Fibroblast of villous mesenchyme (primary cell): ENCODE measurements at regions not wholly inside any gene's neighbourhood (a gene's known extent, or its start where the extent isn't known, plus 50 kb on each side); places are given as distances from the start of the nearest gene placed in this dataset.

Source experiments
- DNase-seq: peaks from one replicate; pipeline ENCODE4 v3.0.0-alpha.2; 2010; ENCODE audit warnings: low read depth
- H3K4me3 ChIP-seq: 2 replicates; pipeline ENCODE4 v1.5.1; 2011; ENCODE audit warnings: low read depth, mild to moderate bottlenecking, low read length
- TF ChIP-seq, protein P1 (sequence below): IDR thresholded peaks from 2 replicates; pipeline ENCODE4 v1.5.1; 2012; ENCODE audit warnings: low read depth, mild to moderate bottlenecking, low read length; ENCODE audit not compliant: insufficient read depth

DNA sequence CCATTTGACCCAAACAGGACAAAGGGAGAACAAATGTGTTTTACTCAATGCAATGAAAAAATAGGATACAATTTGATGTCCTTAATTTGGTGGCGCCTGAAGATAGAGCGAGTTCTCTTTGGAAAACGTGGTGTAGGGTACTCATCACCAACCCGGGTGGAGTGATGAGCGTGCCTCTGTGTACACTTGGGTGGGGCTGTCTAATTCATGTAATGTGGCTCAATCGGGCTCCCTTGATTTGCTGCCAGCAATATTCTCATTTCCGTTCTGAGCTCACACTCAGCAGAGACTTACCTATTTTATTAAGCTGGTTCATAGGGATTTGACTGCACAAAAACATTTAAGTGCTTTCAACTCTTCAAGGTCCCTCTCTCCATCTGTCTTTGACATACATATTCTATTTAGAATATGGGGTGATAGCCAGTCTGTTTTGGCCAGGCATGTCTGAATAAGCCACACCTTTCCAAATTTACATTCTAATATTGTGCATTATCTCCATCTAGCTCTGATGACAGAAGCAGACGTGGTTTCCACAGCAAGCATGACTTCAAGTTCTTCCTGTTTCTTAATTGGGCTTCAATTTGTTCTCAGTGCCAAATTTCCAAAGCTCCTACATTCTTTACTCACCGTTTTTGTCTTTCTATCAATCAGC is 162.5 kb downstream of the IRX2 start:
- TF ChIP-seq, protein P1, sequence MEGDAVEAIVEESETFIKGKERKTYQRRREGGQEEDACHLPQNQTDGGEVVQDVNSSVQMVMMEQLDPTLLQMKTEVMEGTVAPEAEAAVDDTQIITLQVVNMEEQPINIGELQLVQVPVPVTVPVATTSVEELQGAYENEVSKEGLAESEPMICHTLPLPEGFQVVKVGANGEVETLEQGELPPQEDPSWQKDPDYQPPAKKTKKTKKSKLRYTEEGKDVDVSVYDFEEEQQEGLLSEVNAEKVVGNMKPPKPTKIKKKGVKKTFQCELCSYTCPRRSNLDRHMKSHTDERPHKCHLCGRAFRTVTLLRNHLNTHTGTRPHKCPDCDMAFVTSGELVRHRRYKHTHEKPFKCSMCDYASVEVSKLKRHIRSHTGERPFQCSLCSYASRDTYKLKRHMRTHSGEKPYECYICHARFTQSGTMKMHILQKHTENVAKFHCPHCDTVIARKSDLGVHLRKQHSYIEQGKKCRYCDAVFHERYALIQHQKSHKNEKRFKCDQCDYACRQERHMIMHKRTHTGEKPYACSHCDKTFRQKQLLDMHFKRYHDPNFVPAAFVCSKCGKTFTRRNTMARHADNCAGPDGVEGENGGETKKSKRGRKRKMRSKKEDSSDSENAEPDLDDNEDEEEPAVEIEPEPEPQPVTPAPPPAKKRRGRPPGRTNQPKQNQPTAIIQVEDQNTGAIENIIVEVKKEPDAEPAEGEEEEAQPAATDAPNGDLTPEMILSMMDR: no peak
- H3K4me3 ChIP-seq: no peak overlapping the region
- no peak for DNase-seq

DNA sequence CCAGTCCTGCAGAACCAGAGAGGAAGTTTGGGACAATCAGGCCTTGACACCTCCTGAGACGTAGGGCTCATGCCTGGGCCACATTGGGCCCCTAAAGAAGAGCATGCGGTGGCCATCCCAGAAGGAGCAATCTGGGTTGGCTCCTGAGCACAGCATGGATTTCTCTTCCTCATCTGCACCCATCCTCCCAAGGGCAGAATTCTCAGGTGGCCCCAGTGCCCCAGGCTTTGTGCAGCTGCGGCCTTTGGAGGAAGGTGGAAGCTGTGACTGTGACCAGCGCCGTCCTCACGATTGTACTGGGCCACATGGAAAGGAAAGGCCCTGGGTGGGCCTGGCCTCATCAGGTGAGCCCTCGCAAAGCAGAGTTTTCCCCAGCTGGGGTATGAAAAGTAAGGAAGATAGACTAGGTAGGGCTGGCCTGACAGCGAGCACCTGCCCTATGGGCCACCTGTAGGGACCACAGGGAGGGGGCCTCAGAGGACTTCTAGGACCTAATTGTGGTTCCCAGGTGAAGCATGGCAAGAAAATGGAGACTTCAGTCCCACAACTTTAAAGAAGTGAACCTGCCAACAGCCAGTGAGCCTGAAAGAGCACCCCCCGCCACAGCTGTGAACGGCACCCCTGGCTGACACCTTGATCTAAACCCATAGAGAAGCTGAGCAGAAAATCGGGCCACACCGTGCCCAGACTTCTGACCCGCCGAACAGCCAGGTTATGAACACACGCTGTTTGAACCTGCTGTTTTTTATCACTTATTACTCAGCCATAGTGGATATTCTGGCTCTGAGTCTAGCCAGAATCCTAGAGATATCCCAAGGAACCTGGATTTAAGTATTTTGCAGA is 164.1 kb downstream of the IRX2 start:
- H3K4me3 ChIP-seq: no peak overlapping the region
- DNase-seq: no peak
- TF ChIP-seq, protein P1: no peak

DNA sequence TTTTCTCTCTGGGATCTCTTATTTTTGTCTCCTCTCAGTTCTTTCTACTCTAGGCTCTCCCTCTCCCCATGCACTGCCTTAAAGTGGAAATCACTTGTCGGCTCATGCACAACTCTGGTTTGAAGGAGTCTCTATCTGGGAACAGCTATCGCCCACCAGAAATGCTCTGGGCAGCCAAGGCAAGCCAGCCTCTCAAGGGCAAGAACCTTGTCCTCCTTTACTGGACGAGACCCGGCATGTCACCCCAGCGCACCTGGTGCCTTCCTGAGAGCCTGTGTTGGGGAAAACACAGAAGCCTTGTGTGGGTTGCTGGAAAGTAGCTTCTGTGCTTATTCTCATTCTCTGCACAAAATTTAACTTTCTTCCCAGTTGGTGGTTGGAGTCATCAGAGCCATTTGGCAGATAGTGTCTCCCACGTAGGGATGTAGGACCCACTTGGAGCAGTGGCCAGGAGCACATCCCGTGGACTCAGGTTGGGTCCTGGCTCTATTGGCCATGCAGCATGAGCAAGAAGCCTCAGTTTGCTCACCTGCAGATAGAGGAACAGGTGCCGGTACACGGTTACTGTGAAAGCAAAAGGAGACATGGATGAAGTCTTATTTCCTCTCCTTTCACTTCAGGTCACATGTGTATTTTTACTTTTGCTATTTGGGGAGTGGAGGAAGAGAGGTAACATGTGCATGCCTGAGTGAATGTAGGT is 165.3 kb downstream of the IRX2 start:
- TF ChIP-seq, protein P1: no peak
- no peak for DNase-seq
- H3K4me3 ChIP-seq: no peak overlapping the region

DNA sequence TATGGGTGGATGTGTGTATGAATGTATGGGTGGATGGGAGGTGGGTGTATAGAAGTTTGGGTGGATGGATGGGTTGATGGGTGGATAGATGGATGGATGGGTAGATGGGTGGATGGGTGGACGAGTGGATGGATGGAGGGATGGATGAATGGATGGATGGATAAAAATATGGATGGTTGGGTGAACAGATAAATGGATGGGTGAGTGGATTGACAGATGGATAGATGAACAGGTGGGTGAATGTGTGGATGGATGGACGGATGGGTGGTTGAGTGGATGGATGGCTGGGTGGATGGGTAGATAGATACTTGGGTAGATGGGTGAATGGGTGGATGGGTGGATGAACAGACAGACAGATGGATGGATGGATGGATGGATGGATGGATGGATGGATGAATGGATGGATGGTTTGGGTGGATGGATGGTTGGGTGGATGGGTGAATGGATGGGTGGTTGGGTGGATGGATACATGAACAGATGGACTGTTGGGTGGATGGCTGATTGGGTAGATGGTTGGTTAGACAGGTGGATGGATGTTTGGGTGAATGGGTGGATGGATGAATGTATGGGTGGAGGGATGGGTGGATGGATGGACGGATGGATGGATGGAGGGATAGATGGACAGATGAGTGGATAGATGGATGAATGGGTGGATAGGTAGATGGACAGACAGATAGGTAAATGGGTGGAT is 166.8 kb downstream of the IRX2 start:
- H3K4me3 ChIP-seq: no peak overlapping the region
- no peak for DNase-seq
- TF ChIP-seq, protein P1: no peak

DNA sequence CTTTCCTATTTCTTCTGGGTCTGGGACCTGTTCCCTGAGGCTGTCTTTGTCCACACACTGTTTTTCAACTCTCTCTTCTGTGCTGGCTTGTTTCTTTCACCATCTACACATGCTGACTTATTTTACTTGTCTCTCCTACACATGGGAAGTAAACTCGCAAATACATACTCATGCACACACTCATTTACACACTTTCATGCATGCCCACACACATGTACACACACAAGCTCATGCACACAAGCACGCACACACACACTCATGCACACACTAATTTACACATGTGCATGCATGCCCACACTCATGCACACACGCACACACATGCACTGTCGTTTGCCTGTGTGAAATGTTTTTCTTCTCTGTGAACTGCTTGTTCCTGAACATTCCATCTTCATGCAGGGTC is 169.0 kb downstream of the IRX2 start:
- no peak overlapping the region for H3K4me3 ChIP-seq
- TF ChIP-seq, protein P1: no peak
- DNase-seq: no peak

DNA sequence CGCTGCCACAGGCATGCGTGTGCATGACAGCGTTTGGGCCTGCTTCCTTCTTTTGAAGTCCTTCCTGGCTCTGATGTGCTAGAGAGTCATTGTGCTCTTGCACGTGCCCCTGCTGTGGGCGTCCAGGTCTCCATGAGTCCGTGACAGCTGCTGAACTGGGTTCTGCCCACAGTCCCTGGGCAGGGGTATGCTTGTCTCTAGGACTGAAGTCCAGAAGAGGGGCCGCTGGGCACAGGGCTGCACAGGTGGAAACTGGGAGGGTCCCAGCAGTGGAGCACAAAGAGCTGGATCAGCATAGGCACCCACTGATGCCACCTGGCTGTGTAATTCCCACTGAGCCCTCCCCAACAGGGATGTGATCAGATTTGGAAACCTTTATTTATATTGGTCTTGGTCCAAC is 169.4 kb downstream of the IRX2 start:
- no peak for DNase-seq
- TF ChIP-seq, protein P1: no peak
- no peak overlapping the region for H3K4me3 ChIP-seq
